Medulla oblongata (tissue), 1 donor: ENCODE measurements at regions not wholly inside any gene's neighbourhood (a gene's known extent, or its start where the extent isn't known, plus 50 kb on each side); places are given as distances from the start of the nearest gene placed in this dataset.
"Not testable (repeated sequence)": the region's sequence is repeated elsewhere in the genome, so short reads cannot be mapped to it uniquely, and the experiment has no call there.

ENCODE experiments used
- DNase-seq: peaks from one replicate; pipeline ENCODE4 v3.0.0-alpha.2; 2015; ENCODE audit errors: extremely low spot score

DNA sequence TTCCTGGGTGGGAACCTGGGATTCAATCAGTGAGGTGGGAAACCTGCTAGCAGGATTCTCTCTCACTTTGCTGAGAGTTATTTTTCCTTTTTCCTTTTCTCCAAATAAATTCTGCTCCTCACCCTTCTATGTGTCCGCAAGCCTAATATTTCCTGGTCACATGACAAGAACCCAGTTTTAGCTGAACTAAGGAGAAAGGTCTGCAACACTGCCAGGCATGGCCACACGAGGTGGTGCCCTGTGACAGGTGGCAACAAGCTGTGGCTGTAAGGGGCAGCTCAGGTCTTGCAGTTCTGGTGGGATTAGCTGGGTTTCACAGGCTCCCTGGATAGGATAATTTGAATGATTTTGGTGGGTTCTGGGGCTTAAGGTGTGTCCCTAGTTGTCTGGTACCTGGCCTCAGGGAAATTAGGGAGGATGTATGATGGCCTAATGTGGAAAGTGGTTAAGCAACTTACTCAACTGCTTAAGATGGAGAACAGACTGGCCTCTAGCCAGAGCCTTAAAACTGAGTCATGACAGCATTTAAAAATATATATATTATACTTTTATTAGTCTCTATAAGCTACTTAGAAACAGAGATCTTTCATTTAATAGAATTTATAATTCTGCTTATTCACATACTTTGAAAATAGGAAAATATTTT, 215.0 kb downstream of the IL15 start:
- DNase-seq = no peak

DNA sequence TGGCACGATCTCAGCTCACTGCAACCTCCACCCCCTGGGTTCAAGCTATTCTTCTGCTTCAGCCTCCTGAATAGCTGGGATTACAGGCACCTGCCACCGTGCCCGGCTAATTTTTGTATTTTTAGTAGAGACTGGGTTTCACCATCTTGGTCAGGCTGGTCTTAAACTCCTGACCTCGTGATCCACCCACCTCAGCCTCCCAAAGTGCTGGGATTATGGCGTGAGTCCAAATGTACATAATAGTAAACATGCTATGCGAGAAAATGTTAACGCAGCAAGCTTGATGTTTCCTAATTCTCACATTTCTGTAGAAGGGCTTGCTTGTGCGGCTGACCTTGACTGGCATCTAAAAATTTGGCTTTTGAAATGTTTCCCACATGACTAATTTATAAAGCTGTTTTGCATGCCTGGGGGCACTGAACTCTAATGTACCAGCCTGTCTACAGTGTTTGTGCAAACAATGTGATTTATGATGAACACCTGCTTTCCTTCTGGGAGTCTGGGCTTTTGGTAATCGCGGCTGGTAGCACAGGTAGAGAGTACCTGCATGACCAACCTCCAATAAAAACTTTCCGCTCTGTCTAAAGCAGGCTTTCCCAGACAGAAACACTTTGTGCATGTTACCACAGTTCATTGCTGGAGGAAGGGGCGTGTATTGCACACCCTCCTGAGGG, 216.8 kb downstream of the IL15 start:
- DNase-seq = no peak

DNA sequence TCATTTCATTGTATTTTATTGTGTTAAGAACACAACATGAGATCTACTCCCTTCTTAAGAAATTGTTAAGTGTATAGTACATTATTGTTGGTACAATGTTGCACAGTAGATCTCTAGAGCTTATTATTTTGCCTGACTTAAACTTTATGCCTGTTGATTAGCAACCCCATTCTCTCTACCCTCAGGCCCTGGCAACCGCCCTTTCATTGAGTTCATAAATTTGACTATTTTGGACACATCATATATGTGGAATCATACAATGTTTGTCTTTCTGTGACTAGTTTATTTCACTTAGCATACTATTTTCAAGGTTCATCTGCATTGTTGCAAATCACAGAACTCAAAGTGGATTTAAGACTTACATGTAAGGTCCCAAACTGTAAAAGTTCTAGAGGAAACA, 222.1 kb downstream of the IL15 start:
- DNase-seq = no peak

DNA sequence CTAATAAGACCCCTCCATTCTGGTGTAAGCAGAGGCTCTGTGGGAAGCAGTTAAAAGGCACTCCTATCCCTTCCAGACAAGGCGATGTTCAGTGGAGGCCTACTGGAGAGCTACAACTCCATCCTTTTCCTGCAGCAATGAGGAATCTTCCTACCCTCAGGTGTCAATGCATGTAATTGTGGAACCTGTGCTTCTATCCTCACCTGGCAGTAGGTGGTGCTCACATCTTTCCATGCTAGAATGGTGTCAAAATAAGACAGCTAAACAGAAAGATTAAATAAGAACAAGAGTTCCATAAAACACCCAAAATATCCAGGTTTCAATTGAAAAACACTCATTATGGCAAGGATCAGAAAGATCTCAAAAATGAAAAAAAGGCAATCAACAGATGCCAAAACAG, 224.6 kb downstream of the IL15 start:
- no peak for DNase-seq

DNA sequence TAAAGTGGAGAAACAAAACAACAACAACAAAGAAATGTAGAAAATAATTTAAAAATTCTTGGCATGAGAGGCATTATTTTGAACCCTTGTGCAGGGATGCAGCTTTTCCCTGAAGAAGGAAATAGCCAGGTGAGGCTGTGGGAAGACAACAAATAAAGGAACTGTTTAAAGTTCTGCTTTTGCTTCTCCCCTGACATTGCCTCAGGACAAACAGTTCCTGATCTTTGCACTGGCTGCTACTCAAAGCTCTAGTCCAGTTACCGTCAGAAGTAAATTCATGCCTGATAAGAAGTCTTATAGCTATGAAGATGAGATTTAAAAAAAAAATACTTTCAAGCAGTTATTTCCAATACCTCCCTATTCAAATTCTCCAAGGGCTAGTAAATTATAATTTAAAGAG, 233.8 kb downstream of the IL15 start:
- DNase-seq = no peak

DNA sequence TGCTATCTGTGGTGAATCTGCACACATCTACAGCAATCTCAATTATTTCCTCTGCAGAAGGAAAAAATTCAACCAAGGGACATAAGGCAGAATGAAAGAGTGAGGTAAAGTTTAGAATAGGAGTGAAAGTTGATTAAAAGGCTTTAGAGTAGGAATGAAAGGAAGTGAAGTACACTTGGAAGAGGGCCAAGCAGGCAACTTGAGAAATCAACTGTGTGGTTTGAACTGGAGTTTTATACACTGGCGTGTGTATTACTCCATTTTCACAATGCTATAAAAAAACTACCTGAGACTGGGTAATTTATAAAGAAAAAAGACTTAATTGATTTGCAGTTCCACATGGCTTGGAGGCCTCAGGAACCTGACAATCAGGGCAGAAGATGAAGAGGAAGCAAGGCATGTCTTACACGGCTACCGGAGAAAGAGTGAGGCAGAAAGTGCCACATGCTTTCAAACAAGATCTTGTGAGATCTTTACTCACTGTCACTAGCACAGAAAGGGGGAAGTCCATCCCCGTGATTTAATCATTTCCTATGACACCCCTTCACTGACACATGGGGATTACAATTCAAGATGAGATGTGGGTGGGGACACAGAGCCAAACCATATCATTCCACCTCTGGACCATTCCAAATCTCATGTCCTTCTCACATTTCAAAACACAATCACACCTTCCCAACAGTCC, 234.8 kb downstream of the IL15 start:
- no peak for DNase-seq

DNA sequence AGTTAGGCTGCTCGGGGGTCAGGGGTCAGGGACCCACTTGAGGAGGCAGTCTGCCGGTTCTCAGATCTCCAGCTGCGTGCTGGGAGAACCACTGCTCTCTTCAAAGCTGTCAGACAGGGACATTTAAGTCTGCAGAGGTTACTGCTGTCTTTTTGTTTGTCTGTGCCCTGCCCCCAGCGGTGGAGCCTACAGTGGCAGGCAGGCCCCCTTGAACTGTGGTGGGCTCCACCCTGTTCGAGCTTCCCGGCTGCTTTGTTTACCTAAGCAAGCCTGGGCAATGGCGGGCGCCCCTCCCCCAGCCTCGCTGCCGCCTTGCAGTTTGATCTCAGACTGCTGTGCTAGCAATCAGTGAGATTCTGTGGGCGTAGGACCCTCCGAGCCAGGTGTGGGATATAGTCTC, 246.3 kb downstream of the IL15 start:
- DNase-seq = not testable (repeated sequence)

DNA sequence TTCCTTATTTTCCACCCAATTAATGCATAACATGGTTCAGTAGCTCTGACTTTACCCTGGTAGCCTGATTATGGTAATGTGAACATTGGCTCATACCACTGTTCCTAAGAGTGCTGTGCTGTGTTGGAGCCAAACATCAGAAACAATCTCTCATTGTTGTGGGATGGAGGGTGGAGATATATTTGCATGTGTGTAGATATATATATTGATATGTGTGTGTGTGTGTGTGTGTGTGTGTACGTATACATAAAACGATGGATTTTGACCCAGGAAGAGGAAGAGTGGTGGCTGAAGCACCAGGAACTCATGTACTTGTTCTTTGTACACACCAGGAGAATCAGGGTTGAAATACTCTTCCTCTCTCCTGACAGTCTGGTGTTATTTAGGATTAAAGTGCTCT, 247.7 kb downstream of the IL15 start:
- DNase-seq = no peak

DNA sequence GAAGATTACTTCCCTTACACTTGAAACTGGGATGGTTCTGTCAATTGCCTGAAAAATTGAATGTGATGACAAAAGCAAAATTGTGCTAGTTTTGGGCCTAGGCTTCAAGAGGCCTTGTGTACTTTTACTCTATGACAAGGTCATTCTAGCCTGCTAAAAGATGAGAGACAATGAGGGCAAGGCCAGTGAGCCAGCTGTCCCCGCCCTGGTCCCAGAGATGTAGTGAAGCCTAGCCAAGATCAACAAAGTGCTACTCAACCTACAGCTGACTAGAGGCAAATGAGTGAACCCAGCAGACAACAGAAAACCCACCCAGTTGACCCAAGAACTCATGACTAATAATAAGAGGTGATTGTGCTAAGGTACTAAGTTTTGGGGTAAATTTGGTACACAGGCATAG, 248.7 kb downstream of the IL15 start:
- no peak for DNase-seq

DNA sequence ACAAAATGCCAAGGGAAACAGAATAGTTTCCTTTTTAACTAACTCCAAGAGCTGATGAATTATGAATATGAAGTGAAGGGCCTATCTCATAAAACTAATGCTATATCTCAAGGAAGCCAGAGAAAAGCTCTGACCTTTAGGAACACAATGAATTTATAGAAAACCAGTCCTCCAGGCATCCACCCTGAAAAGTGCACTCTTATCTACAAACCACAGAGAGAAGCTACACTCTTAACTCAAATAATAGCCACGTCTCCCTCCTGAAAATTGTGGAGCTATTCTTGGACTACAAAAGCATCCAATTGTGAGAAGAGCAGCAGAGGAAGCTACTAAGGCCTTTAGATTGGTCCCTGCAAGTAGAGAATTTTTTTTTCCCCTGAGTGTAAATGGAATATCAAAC, 253.9 kb downstream of the IL15 start:
- no peak for DNase-seq

DNA sequence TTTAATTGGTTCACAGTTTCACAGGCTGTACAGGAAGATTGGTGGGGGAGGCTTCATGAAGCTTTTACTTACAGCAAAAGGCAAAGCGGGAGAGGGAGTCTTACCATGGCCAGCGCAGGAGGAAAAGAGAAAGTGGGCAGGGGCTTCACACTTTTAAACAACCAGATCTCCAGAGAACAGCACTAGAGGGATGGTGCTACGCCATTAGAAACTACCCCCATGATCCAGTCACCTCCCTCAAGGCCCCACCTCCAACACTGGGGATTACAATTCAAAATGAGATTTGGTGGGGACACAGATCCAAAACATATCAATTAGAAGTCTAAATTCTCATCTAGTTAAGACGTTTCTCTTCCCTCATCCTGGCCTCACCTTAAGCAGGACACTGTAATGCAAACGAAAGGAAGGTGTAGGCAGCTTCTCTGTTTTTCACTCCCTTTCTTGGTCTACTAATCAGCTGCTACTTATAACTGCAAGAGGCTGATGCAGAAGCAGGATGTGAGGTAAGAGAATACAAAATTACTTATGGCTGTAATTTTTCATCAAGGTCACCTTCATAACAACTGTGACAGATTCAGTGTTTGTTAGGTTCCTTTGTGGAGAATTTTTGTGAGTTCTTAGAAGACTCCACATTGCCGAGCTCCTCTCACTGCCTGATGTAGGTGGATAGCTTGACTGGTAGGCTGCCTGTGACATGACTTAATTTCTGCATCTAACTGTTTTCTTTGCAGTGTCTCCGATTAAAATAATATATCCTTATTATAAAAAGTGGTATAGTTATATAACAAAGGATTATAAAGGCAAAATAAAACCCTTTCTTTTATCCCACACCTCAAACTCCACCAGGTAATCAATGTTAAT, 255.1 kb downstream of the IL15 start:
- DNase-seq = no peak

DNA sequence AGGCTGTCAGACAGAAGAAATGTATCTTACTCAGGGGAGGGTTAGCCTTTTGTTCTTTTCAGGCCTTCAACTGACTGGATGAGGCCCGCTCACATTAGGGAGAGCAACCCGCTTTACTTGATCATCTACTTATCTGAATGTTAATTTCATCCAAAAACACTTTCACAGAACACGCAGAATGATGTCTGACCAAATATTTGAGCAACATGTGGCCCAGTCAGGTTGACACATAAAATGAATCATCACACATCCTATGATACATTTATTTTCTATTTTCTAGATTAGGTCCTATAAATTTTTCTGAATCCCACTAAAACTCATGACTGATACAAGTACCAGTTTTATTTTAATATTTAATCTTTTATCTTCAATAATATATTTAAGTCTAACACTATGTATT, 260.3 kb downstream of the IL15 start:
- DNase-seq = no peak

DNA sequence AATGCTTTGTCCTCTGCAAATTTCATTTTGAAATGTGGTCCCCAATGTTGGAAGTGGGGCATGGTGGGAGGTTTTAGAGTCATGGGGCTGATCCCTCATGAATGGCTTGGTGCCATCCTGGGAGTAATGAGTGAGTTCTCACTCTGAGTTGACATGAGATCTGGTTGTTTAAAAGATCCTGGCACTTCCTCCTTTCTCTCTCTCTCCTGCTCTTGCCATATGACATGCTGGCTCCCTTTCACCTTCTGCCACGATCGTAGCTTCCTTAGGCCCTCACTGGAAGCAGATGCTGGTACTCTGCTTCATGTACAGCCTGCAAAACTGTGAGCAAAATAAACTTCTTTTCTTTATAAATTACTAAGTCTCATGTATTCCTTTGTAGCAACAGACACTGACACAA, 262.0 kb downstream of the IL15 start:
- DNase-seq = peak; percentile 9

DNA sequence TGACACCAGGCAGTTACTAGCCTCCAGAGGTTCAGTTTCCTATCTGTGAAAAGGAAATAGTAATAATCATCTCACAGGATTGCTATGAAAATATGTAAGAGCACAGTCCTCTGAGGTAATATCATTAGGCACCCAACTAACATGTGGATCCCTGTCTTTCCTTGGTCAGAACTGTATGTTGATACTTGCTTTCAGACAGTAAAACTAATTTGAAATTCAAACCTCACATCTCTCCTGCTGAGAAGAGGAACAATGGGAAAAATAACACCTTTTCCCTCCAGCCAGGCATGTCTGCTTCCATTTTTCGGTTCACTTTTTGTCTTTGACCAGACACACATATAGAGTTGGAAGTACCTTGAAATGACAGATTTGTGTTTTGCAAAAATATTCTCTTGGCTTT, 262.7 kb downstream of the IL15 start:
- no peak for DNase-seq

DNA sequence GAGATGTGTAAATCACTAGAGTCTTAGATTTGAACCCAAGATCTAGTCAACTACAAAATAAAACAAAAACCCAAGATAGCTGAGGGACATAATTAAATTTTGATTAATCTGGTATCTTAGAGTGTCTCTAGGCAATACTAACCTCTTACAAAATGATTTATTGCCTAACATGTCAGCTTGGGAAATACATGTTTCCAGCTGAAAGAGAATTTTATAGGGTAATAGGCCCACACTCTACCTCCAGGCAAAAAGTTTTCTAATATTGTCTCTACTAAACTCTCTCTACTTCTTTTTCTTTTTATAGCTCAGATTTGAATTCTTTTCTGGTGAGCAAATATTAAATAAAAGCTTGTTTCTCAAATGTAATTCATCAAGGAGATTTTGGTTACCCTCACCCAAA, 263.2 kb downstream of the IL15 start:
- DNase-seq = no peak

DNA sequence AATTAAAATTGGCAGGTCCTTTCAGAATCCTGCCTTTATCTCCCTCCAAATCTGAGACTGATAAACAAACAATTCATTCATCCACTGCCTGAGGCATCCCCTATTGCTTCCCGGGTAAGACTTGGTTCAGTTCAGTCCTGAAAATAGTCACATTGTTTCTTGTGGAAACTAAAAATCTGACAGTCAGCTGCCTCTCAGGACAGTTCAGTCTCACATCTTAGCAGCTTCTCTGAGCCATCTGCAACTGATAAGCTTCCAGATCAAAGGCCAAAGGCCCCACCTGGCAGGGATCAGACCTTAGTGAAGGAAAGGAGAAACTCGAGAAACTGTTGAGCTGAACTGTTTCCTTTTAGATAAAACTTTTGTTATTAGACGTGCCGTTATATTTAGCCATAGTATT, 264.5 kb downstream of the IL15 start:
- peak; percentile 6 for DNase-seq

DNA sequence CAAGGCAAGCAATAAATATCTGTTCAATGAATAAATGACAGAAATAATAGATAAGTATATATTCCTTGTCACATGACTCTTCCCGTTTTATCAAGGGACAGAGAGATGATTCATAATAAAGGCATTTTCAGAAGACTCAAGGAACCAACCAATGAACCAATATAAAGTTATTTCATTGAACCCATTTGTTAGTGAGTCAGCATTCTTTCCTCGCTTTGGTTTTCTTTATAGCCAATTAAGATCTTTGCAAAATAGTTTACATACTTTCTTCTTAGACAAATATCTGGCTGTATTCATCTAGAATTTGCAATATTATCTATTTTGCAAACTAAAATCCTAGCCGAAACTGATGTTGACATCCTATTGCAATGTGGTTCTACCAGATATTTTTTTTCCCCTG, 269.4 kb downstream of the IL15 start:
- DNase-seq = no peak

DNA sequence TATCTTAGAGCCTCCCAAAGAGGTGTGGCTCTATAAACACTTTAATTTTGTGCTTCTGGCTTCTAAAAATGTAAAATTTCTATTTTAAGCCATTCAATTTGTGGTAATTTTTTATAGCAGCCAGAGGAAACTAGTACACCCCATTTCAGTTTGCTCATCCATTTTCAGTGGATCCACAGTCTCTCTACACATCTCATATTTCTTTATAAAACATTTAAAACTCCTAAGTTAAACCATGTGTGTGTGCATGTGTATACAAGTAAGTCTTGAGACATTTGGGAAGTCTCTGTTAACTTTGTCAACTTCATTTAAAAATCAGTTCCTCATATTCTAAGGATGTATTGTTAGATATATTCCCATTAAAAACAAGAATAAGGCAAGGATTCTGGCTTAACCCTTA, 273.2 kb downstream of the IL15 start:
- DNase-seq = no peak

DNA sequence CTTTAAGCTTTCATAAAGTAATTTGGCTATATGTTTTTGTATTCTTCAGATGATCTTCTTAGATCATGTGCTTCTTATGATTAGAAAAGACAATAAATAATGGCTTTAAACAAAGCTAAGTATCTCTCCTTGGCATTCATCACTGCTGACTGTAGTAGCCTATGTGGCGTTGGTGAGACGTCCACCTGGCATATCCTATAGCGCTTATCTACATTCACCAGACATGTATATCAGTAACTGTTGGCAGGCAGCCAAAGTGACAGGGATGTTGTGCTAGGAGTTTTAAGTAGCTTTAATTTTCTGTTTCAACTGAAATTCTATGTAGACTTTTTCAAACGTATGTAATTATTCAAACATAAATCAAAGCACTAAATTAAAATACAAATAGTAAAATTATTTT, 276.4 kb downstream of the IL15 start:
- no peak for DNase-seq

DNA sequence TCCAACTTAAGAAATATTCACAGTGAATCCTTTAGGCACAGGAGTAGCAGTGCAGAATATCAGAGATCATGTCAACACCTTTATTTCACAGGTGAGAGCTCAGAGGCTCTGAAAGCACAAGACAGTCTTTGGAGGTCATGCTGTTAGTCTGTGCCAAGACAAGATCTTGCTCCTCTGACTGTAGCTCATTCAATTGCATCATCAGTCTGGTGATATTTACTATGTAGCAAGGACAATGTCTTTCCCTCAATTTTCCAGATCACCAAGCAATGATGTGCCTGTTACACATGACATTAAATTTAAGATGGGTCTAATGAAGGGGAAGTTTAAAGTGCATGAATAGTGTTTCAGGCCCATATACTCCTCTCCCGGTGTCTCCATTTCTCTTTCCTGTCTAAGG, 277.5 kb downstream of the IL15 start:
- DNase-seq = no peak

DNA sequence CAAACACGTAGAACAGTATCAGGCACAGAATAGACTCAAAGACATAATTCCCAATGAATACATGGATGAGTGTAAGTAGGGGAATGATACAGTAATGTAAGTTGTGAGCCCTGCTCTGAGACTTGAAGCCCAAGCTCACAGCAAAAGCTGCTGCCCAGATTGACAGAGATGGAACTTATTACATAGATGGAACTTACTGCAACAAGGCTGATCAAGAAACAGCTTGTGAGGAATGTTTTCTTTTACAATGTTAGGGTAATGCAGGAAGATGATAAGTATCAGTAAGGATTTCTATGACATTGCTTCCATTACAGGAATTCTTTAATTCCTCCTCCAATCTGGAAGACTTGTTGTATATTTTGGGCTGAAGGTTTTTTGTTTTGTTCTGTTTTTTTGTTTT, 278.4 kb downstream of the IL15 start:
- DNase-seq = no peak

DNA sequence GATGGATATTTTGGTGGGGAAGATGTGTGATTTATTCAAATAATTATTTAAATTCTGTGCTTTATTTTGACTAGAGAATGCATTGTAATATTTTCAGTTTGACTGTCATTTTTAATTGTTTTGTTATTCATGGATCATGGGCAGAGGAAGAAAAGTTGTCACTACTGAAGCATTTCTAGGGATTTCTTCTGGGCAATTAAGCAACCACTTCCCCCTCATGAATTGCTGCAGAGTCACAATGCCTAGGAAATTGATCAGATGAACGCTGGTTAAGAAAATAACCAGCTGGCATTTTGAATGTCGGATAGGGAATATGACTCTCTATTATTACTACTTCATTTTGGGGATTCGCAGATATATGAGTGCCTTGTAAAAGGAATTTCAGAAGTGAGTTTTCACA, 283.3 kb downstream of the IL15 start:
- no peak for DNase-seq
